Endothelial cell of umbilical vein (primary cell): ENCODE measurements at regions not wholly inside any gene's neighbourhood (a gene's known extent, or its start where the extent isn't known, plus 50 kb on each side); places are given as distances from the start of the nearest gene placed in this dataset.

Experiments
- GATA2 ChIP-seq: IDR thresholded peaks from 2 replicates; pipeline ENCODE4 v1.7.0; 2011; ENCODE audit warnings: low read depth, mild to moderate bottlenecking, moderate library complexity, mixed read lengths, low read length; ENCODE audit not compliant: insufficient read length, insufficient read depth
- POLR2A ChIP-seq: IDR thresholded peaks from 2 replicates; pipeline ENCODE4 v1.6.1; 2012; ENCODE audit warnings: low read depth, mild to moderate bottlenecking, control low read depth, low read length
- POLR2AphosphoS5 ChIP-seq: IDR thresholded peaks from 2 replicates; pipeline ENCODE4 v1.6.1; 2012; ENCODE audit warnings: low read depth, mild to moderate bottlenecking, control low read depth, low read length, moderate library complexity; ENCODE audit not compliant: insufficient read depth
- TF ChIP-seq, protein P1 (sequence below), 2 donors: IDR thresholded peaks; 1 replicate in 1 of 2; 2 replicates in 1 of 2; pipeline ENCODE4 v1.5.1; 2011; ENCODE audit warnings: low read length in 2 of 2, mild to moderate bottlenecking in 2 of 2, moderate library complexity in 2 of 2, control low read depth in 1 of 2, inconsistent platforms in 1 of 2, low read depth in 1 of 2; ENCODE audit not compliant: insufficient read depth in 1 of 2; ENCODE audit errors: extremely low read depth in 1 of 2

DNA sequence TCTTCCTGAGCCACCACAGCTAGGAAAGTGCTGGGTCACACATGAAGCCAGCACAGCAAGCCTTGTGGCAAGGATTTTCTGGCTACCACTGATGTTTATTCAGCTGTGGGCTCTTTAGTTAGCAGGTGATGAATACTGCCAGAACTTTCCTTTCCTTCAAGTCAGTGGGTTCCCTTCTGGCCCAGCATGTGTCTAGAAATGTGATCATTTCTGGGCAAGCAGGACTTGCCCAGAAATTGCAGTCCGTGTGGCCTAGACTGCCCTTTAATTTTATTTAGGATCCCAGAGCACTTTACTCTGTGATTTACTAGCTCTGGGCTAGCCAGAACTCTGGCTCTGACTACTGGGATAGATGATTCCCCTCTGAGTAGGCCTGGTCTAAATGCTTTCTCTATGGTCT is 397.5 kb downstream of the ZIC4 start:
- TF ChIP-seq, protein P1, sequence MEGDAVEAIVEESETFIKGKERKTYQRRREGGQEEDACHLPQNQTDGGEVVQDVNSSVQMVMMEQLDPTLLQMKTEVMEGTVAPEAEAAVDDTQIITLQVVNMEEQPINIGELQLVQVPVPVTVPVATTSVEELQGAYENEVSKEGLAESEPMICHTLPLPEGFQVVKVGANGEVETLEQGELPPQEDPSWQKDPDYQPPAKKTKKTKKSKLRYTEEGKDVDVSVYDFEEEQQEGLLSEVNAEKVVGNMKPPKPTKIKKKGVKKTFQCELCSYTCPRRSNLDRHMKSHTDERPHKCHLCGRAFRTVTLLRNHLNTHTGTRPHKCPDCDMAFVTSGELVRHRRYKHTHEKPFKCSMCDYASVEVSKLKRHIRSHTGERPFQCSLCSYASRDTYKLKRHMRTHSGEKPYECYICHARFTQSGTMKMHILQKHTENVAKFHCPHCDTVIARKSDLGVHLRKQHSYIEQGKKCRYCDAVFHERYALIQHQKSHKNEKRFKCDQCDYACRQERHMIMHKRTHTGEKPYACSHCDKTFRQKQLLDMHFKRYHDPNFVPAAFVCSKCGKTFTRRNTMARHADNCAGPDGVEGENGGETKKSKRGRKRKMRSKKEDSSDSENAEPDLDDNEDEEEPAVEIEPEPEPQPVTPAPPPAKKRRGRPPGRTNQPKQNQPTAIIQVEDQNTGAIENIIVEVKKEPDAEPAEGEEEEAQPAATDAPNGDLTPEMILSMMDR (IDR thresholded peaks at IDR 0.05; ENCODE audit: extremely low read depth in 1 of 2, insufficient read depth in 1 of 2, low read depth in 1 of 2, low read length in 2 of 2), result no peak
- TF ChIP-seq POLR2A (no peak), POLR2AphosphoS5 (no peak), GATA2 (no peak)
